Mesodermal cell (in vitro differentiated cells): ENCODE measurements at regions not wholly inside any gene's neighbourhood (a gene's known extent, or its start where the extent isn't known, plus 50 kb on each side); places are given as distances from the start of the nearest gene placed in this dataset.

Source experiments
- H3K27ac ChIP-seq: 2 replicates; pipeline ENCODE4 v1.7.0; 2013; ENCODE audit warnings: mild to moderate bottlenecking, low read depth, low read length, moderate library complexity; ENCODE audit not compliant: severe bottlenecking
- H3K36me3 ChIP-seq: 2 replicates; pipeline ENCODE4 v1.7.1; 2013; ENCODE audit warnings: mild to moderate bottlenecking, low read length, moderate library complexity; ENCODE audit not compliant: control insufficient read depth, insufficient read depth
- H3K4me1 ChIP-seq: one replicate; pipeline ENCODE4 v1.7.1; 2013; ENCODE audit warnings: mild to moderate bottlenecking, low read length; ENCODE audit not compliant: insufficient read depth, control insufficient read depth, poor library complexity, severe bottlenecking
- H3K4me3 ChIP-seq: 2 replicates; pipeline ENCODE4 v1.7.0; 2013; ENCODE audit warnings: low read length, control low read depth, mild to moderate bottlenecking; ENCODE audit not compliant: insufficient read depth, poor library complexity, severe bottlenecking; ENCODE audit errors: extremely low read depth
- H3K9me3 ChIP-seq: 2 replicates; pipeline ENCODE4 v1.7.1; 2013; ENCODE audit warnings: mild to moderate bottlenecking, low read length, moderate library complexity; ENCODE audit not compliant: control insufficient read depth
- WGBS, 2 experiments: methylation state at CpG; one replicate each; pipeline ENCODE4 v1.1.5; 2013; ENCODE audit warnings: missing lambda C conversion rate in 2 of 2; ENCODE audit not compliant: insufficient coverage in 2 of 2; 5-methylcytosine and 5-hydroxymethylcytosine counted together

DNA sequence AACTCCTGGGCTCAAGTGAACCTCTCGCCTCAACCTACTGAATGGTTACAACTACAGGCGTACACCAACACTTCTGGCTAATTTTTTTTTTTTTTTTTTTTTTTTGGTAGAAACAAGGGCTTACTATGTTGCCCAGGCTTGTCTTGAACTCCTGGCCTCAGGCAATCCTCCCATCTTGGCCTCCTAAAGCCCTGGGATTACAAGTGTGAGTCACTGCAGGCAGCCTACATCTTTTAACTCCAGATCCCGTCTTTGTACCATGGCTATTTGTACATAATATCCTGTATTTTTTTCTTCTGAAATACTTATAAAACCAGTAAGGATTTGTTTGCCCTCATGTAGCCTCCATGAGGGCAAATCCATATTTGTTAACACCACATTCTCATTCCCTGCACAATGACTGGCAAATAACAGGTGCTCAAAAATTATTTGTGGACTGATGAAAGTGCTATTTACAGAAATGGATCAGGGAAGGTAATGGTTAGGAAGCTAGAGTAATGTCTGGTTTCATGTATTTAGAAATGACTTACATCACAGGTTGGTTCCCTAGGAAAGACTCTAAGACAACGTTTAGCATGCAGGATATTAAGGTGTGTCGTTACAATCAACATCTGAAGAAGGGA is 51.9 kb upstream of the POU5F2 start:
- Histone ChIP-seq H3K36me3 (no peaks in the 10 kb centered on the region), H3K4me3 (no peak overlapping the region), H3K9me3 (no peaks in the 10 kb centered on the region), H3K4me1 (no peaks in the 10 kb centered on the region), H3K27ac (no peak overlapping the region)
- WGBS, 2 experiments: 77 to 91% methylated on average over 2 to 3 of the region's 5 CpGs

DNA sequence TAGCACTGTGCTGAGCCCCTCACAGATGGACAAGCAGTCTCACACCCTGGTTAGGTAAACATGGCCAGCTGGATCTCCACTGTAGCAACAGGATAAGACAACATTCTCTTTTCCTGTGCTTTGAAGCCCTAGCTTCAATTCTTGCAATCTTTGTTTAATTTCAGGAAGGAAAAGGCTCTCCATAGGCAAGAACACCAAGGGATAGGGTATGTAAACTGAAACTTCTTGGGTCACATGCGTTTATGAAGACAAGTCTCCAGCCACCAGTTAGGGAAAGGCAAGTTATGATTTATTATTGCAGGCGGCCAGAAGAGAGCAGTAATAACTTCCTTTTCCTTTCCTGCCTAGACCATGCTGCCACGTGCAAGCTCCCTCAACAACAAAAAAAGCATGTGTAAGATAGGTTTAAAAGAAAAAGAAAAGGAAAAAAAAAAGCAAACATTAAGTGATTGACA is 50.1 kb upstream of the POU5F2 start:
- no CpG with 5 or more reads among the region's 3 CpGs for WGBS, 2 experiments
- H3K4me3 ChIP-seq: no peak overlapping the region
- H3K9me3 ChIP-seq: no peaks in the 10 kb centered on the region
- no peaks in the 10 kb centered on the region for H3K4me1 ChIP-seq
- no peaks in the 10 kb centered on the region for H3K36me3 ChIP-seq
- H3K27ac ChIP-seq: no peak overlapping the region
